Parathyroid adenoma (tissue), 2 donors: ENCODE measurements at regions not wholly inside any gene's neighbourhood (a gene's known extent, or its start where the extent isn't known, plus 50 kb on each side); places are given as distances from the start of the nearest gene placed in this dataset.

ENCODE experiments used
- H2AFZ ChIP-seq: fragments of 300-600 bp; sonication (generic); one replicate; pipeline ENCODE4 v1.7.0; 2017; ENCODE audit warnings: antibody characterized with exemption, mild to moderate bottlenecking
- H3K27ac ChIP-seq: fragments of 300-600 bp; sonication (generic); one replicate; pipeline ENCODE4 v1.7.0; 2017
- H3K27me3 ChIP-seq: fragments of 300-600 bp; sonication (generic); one replicate; pipeline ENCODE4 v1.7.0; 2017; ENCODE audit warnings: low read length; ENCODE audit not compliant: control insufficient read depth, insufficient read depth
- H3K36me3 ChIP-seq: fragments of 300-600 bp; sonication (generic); one replicate; pipeline ENCODE4 v1.7.0; 2017; ENCODE audit warnings: low read length; ENCODE audit not compliant: control insufficient read depth, insufficient read depth
- H3K4me1 ChIP-seq: fragments of 300-600 bp; sonication (generic); one replicate; pipeline ENCODE4 v1.7.0; 2017; ENCODE audit warnings: control low read depth
- H3K4me2 ChIP-seq: fragments of 300-600 bp; sonication (generic); one replicate; pipeline ENCODE4 v1.7.0; 2017; ENCODE audit warnings: low read length
- H3K4me3 ChIP-seq: fragments of 300-600 bp; sonication (generic); one replicate; pipeline ENCODE4 v1.7.0; 2017; ENCODE audit warnings: low read depth, low read length
- H3K79me2 ChIP-seq: fragments of 300-600 bp; sonication (generic); one replicate; pipeline ENCODE4 v1.7.0; 2017; ENCODE audit warnings: control low read depth
- H3K9ac ChIP-seq: fragments of 300-600 bp; sonication (generic); one replicate; pipeline ENCODE4 v1.7.0; 2017; ENCODE audit warnings: mild to moderate bottlenecking
- H3K9me3 ChIP-seq: fragments of 300-600 bp; sonication (generic); one replicate; pipeline ENCODE4 v1.7.0; 2017; ENCODE audit warnings: low read length; ENCODE audit not compliant: control insufficient read depth
- TF ChIP-seq, protein P1 (sequence below): fragments of 300-600 bp; sonication (generic); IDR thresholded peaks from one replicate; pipeline ENCODE4 v1.7.0; 2017; ENCODE audit warnings: antibody characterized with exemption, mild to moderate bottlenecking
- donor health status: primary hyperparathyroidism.

DNA sequence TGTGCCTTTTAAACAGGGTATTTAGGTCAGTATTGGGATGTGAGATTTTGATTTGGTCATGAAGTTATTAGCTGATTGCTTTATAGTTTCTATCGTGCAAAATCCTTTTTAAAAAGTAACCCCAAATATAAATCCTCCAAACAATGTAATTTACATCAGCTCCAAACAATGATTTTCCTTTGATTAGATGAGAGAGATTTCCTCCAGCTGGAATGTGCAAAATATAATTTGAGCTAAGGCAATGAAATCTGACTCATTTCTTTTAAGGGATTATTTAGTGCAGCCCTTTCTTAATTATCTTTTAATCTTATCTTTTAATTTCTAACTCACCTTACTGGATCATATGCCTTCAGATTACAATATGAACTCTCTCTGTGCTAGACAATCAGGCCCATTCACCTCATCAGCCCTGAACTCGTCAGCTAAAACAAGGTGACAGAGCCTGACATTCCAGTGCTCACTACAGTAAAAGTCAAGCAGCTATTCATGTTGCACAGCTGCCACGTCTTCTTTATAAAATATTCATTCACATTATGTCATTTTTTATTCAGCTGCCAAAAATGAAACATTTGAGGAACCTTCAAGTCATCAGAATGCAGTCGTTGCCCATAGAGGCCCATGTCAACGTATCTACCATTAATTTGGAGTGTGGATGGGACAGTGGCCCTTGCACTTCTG, 440.1 kb downstream of the CBLN4 start:
- Histone ChIP-seq H3K9me3 (no peaks in the 10 kb centered on the region), H3K79me2 (no peaks in the 10 kb centered on the region), H3K4me2 (no peak overlapping the region), H3K27me3 (no peaks in the 10 kb centered on the region), H3K27ac (no peak overlapping the region), H3K4me3 (no peak overlapping the region), H2AFZ (no peak overlapping the region), H3K9ac (no peak overlapping the region), H3K4me1 (no peaks in the 10 kb centered on the region), H3K36me3 (no peaks in the 10 kb centered on the region)
- TF ChIP-seq, protein P1, sequence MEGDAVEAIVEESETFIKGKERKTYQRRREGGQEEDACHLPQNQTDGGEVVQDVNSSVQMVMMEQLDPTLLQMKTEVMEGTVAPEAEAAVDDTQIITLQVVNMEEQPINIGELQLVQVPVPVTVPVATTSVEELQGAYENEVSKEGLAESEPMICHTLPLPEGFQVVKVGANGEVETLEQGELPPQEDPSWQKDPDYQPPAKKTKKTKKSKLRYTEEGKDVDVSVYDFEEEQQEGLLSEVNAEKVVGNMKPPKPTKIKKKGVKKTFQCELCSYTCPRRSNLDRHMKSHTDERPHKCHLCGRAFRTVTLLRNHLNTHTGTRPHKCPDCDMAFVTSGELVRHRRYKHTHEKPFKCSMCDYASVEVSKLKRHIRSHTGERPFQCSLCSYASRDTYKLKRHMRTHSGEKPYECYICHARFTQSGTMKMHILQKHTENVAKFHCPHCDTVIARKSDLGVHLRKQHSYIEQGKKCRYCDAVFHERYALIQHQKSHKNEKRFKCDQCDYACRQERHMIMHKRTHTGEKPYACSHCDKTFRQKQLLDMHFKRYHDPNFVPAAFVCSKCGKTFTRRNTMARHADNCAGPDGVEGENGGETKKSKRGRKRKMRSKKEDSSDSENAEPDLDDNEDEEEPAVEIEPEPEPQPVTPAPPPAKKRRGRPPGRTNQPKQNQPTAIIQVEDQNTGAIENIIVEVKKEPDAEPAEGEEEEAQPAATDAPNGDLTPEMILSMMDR = no peak

DNA sequence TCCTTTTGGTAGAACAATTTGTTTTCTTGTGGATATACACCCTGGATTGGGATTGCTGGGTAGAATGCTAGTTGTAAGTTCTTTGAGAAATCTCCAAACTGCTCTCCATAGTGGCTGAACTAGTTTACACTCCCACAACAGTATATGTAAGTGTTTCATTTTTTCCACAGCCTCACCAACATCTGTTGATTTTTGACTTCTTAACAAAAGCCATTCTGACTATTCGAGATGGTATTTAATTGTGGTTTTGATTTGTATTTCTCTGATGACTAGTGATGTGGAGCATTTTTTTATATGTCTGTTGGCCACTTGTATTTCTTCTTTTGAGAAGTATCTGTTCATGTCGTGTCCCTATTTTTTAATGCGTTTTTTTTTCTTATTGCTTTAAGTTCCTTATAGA, 444.1 kb downstream of the CBLN4 start:
- TF ChIP-seq, protein P1 = no peak
- Histone ChIP-seq H3K9ac (no peak overlapping the region), H3K36me3 (no peaks in the 10 kb centered on the region)

DNA sequence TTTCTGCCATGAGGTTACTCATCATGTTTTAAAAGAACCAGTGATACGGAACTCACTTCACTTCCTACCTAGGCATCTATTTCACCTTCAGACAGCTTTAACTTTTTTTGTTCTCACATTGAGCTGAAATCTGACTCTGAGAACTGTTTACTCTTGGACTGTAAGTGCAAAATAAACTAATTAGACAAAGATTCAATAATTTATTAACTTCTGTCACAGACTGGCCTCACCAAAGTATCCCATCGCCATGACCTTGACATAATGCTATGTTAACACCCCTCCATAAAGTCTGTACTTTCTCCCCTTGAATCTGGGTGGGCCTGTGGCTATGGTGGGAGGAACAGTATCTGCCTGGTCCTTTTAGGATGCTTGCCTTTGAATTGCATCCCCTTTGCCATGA, 448.1 kb downstream of the CBLN4 start:
- no peaks in the 10 kb centered on the region for H3K9me3 ChIP-seq

More for the DNA sequence above, 444.1 kb downstream of the CBLN4 start:
- Histone ChIP-seq H3K4me1 (no peaks in the 10 kb centered on the region), H3K4me2 (no peak overlapping the region), H3K4me3 (no peak overlapping the region), H2AFZ (no peak overlapping the region), H3K79me2 (no peaks in the 10 kb centered on the region), H3K27me3 (no peaks in the 10 kb centered on the region), H3K9me3 (no peaks in the 10 kb centered on the region), H3K27ac (no peak overlapping the region)

DNA sequence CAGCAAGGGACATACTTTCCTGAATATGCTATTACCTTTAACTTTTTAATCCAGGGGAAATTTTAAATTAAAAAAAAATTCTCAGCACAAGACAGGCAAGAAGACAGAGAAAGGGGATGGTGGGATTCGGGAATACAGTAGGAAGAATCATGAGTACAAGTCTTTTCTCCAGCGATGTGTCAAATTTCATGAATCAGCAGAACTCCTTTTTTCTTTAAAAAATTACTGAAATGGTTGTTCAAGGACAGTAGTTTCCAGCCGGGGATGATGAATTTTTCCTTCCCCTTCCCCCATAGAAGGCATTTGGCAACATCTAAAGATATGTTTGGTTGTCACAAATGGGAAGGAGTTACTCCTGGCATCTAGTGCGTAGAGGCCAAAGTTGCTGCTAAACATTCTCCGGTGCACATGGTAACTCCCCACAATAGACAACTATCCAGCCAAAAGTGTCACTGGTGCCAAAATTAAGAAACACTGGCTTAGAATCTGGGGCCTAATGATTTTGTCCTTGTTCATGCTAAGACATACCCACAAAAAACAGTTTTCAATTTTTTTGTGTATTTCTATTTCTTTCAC, 450.2 kb downstream of the CBLN4 start:
- no peak overlapping the region for H3K9ac ChIP-seq
- H3K27me3 ChIP-seq = no peaks in the 10 kb centered on the region
- H3K27ac ChIP-seq = no peak overlapping the region
- H3K4me1 ChIP-seq = no peaks in the 10 kb centered on the region
- H3K4me2 ChIP-seq = no peak overlapping the region
- H3K79me2 ChIP-seq = no peaks in the 10 kb centered on the region
- TF ChIP-seq, protein P1 = no peak
- H2AFZ ChIP-seq = no peak overlapping the region
- no peaks in the 10 kb centered on the region for H3K9me3 ChIP-seq
- H3K36me3 ChIP-seq = no peaks in the 10 kb centered on the region
- no peak overlapping the region for H3K4me3 ChIP-seq

More for the DNA sequence above, 448.1 kb downstream of the CBLN4 start:
- Histone ChIP-seq H3K27ac (no peak overlapping the region), H3K4me3 (no peak overlapping the region), H3K9ac (no peak overlapping the region), H3K4me1 (no peaks in the 10 kb centered on the region), H3K36me3 (no peaks in the 10 kb centered on the region), H2AFZ (no peak overlapping the region), H3K27me3 (no peaks in the 10 kb centered on the region), H3K79me2 (no peaks in the 10 kb centered on the region), H3K4me2 (no peak overlapping the region)
- TF ChIP-seq, protein P1 = no peak

DNA sequence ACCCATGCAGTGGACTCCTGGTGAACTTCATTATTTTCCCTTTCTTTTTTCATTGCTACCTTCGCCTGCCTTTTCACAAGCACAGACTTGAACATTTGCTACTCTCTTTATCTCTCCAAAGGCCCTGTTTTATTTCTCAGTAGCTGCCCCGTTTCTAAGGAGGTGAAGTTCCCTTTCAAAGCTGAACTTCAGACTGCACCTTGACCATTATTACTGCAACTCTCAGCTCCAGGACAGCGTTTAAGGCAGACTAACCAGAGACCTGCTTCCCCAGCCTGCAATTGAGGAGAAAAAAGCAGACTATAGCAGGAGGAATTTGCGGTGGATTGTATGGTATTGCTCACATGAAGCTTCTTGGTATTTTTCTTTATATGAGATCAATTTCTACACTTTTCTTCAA, 460.7 kb downstream of the CBLN4 start:
- no peaks in the 10 kb centered on the region for H3K36me3 ChIP-seq
- H3K9me3 ChIP-seq = no peaks in the 10 kb centered on the region
- no peak overlapping the region for H3K9ac ChIP-seq
- H3K79me2 ChIP-seq = no peaks in the 10 kb centered on the region
- no peak overlapping the region for H3K4me3 ChIP-seq
- H3K4me2 ChIP-seq = no peak overlapping the region
- TF ChIP-seq, protein P1 = no peak
- H3K27me3 ChIP-seq = no peaks in the 10 kb centered on the region
- H3K27ac ChIP-seq = no peak overlapping the region
- no peaks in the 10 kb centered on the region for H3K4me1 ChIP-seq
- no peak overlapping the region for H2AFZ ChIP-seq
